ENCODE measurements at regions not wholly inside any gene's neighbourhood (a gene's known extent, or its start where the extent isn't known, plus 50 kb on each side); places are given as distances from the start of the nearest gene placed in this dataset.
"Not testable (repeated sequence)": the region's sequence is repeated elsewhere in the genome, so short reads cannot be mapped to it uniquely, and the experiment has no call there.

GRCh38 chr5:21013237-21013636, 1025.2 kb upstream of the CDH18 start:
- no peak for TF ChIP-seq CTCF (IDR thresholded peaks at IDR 0.05; ENCODE audit: low read depth, low read length)
- H3K4me3 ChIP-seq (ENCODE audit: low read depth, low read length), result no peak overlapping the region

- no peak for TF ChIP-seq CTCF (IDR thresholded peaks at IDR 0.05; ENCODE audit: low read depth, low read length)
- no peak overlapping the region for H3K4me3 ChIP-seq (ENCODE audit: low read depth, low read length)
These were observed 1019.8 kb upstream of the CDH18 start for GRCh38 chr5:21007781-21008180.

- not testable (repeated sequence) for H3K4me3 ChIP-seq (ENCODE audit: low read depth, low read length)
These were observed 1000.9 kb upstream of the CDH18 start for GRCh38 chr5:20988933-20989332.

GRCh38 chr5:20985754-20986153, 997.8 kb upstream of the CDH18 start:
- H3K4me3 ChIP-seq (ENCODE audit: low read depth, low read length), result no peak overlapping the region
- TF ChIP-seq CTCF (IDR thresholded peaks at IDR 0.05; ENCODE audit: low read depth, low read length), result no peak

GRCh38 chr5:20974426-20974825, 986.4 kb upstream of the CDH18 start:
- TF ChIP-seq CTCF (IDR thresholded peaks at IDR 0.05; ENCODE audit: low read depth, low read length), result no peak
- no peak overlapping the region for H3K4me3 ChIP-seq (ENCODE audit: low read depth, low read length)

- no peak for TF ChIP-seq CTCF (IDR thresholded peaks at IDR 0.05; ENCODE audit: low read depth, low read length)
- no peak overlapping the region for H3K4me3 ChIP-seq (ENCODE audit: low read depth, low read length)
These were observed 984.5 kb upstream of the CDH18 start for GRCh38 chr5:20972419-20972925.

- no peak for TF ChIP-seq CTCF (IDR thresholded peaks at IDR 0.05; ENCODE audit: low read depth, low read length)
- no peak overlapping the region for H3K4me3 ChIP-seq (ENCODE audit: low read depth, low read length)
These were observed 971.3 kb upstream of the CDH18 start for GRCh38 chr5:20959347-20959746.

GRCh38 chr5:20958641-20959040, 970.6 kb upstream of the CDH18 start:
- no peak for TF ChIP-seq CTCF (IDR thresholded peaks at IDR 0.05; ENCODE audit: low read depth, low read length)
- H3K4me3 ChIP-seq (ENCODE audit: low read depth, low read length), result no peak overlapping the region

Data from WI38 (cell line).